ENCODE measurements at regions not wholly inside any gene's neighbourhood (a gene's known extent, or its start where the extent isn't known, plus 50 kb on each side); places are given as distances from the start of the nearest gene placed in this dataset.

- Histone ChIP-seq H3F3A (replicated peaks; ENCODE audit: insufficient read depth) (no peaks in the 10 kb centered on the region), H3K27me3 (ENCODE audit: insufficient read depth) (no peaks in the 10 kb centered on the region), H3K4me2 (no peak overlapping the region), H4K20me1 (ENCODE audit: insufficient read depth) (no peaks in the 10 kb centered on the region), H3K4me3 (ENCODE audit: low read depth in 2 of 2, low read length in 1 of 2) (no peak overlapping the region), H3K4me1 (ENCODE audit: control insufficient read depth in 1 of 2, insufficient read depth in 2 of 2, low read depth in 1 of 2, low read length in 1 of 2) (no peaks in the 10 kb centered on the region), H3K79me2 (ENCODE audit: insufficient read depth) (no peaks in the 10 kb centered on the region), H3K36me3 (replicated peaks in 1 of 2; ENCODE audit: control insufficient read depth in 1 of 2, insufficient read depth in 2 of 2, low read length in 1 of 2) (no peaks in the 10 kb centered on the region), H3K9ac (no peak overlapping the region), H2AFZ (ENCODE audit: low read depth) (no peak overlapping the region), H3K9me2 (no peaks in the 10 kb centered on the region), H3K27ac (ENCODE audit: low read depth in 2 of 2, low read length in 1 of 2) (no peak overlapping the region), H3K9me3 (no peaks in the 10 kb centered on the region)
- CTCF ChIA-PET: no interaction called here
- TF ChIP-seq REST (IDR thresholded peaks at IDR 0.05; ENCODE audit: low read depth, low read length) (no peak), FOXJ3 (CRISPR knock-in tag; IDR thresholded peaks at IDR 0.05) (no peak), USF1 (IDR thresholded peaks at IDR 0.05; ENCODE audit: borderline replicate concordance, low read depth) (no peak)
- DNase-seq: no peak
- POLR2A ChIA-PET: no interaction called here
Measured at GRCh38 chr10:125377368-125377767, 217.0 kb upstream of the CTBP2 start.

- Histone ChIP-seq H3K4me3 (ENCODE audit: low read depth in 2 of 2, low read length in 1 of 2) (no peak overlapping the region), H3K27me3 (ENCODE audit: insufficient read depth) (no peaks in the 10 kb centered on the region), H3K27ac (ENCODE audit: low read depth in 2 of 2, low read length in 1 of 2) (no peak overlapping the region), H3F3A (replicated peaks; ENCODE audit: insufficient read depth) (no peaks in the 10 kb centered on the region), H3K9ac (no peak overlapping the region), H3K4me1 (ENCODE audit: control insufficient read depth in 1 of 2, insufficient read depth in 2 of 2, low read depth in 1 of 2, low read length in 1 of 2) (no peaks in the 10 kb centered on the region; a peak in 1 of 4 replicates), H3K9me3 (no peaks in the 10 kb centered on the region), H3K36me3 (replicated peaks in 1 of 2; ENCODE audit: control insufficient read depth in 1 of 2, insufficient read depth in 2 of 2, low read length in 1 of 2) (no peaks in the 10 kb centered on the region), H3K79me2 (ENCODE audit: insufficient read depth) (no peaks in the 10 kb centered on the region), H4K20me1 (ENCODE audit: insufficient read depth) (no peaks in the 10 kb centered on the region), H3K9me2 (no peaks in the 10 kb centered on the region), H2AFZ (ENCODE audit: low read depth) (no peak overlapping the region), H3K4me2 (no peak overlapping the region)
- TF ChIP-seq IRF3 (IDR thresholded peaks at IDR 0.05; ENCODE audit: low read depth, low read length) (no peak), REST (IDR thresholded peaks at IDR 0.05; ENCODE audit: low read depth, low read length) (no peak), RCOR1 (IDR thresholded peaks at IDR 0.05; ENCODE audit: low read length) (no peak)
- ChIA-PET POLR2A (no interaction called here), CTCF (no interaction called here)
- 37% methylated on average over 3 of the region's 3 CpGs for WGBS (ENCODE audit: low lambda C conversion rate)
- no peak for DNase-seq
Measured at GRCh38 chr10:125375210-125375609, 214.8 kb upstream of the CTBP2 start.

All from SK-N-SH (cell line).